MM.1S (cell line): ENCODE measurements at regions not wholly inside any gene's neighbourhood (a gene's known extent, or its start where the extent isn't known, plus 50 kb on each side); places are given as distances from the start of the nearest gene placed in this dataset.

ENCODE experiments used
- CTCF ChIP-seq: fragments of 300-600 bp; sonication (generic); IDR thresholded peaks from 2 replicates; pipeline ENCODE4 v1.5.1; 2016; ENCODE audit warnings: antibody characterized with exemption, low read length, mixed read lengths
- EZH2 ChIP-seq: fragments of 300-600 bp; sonication (generic); optimal IDR thresholded peaks from 2 replicates; pipeline ENCODE3; 2017; ENCODE audit warnings: low read depth, mild to moderate bottlenecking, antibody characterized with exemption, low read length, mixed read lengths

GRCh38 chr14:54050759-54051158 is 94.1 kb upstream of the BMP4 start:
- TF ChIP-seq CTCF (no peak), EZH2 (no peak)
